ENCODE measurements at regions not wholly inside any gene's neighbourhood (a gene's known extent, or its start where the extent isn't known, plus 50 kb on each side); places are given as distances from the start of the nearest gene placed in this dataset.

- TF ChIP-seq ZNF134 (CRISPR knock-in tag; conservative IDR thresholded peaks at IDR 0.05) (0 out of 2 replicates have a peak, but pooled peaks have one; percentile 12), ARID1B (IDR thresholded peaks at IDR 0.05) (0 out of 2 replicates have a peak, but pooled peaks have one; percentile 24), EP400 (IDR thresholded peaks at IDR 0.05) (0 out of 2 replicates have a peak, but pooled peaks have one; percentile 17), HDGF (IDR thresholded peaks at IDR 0.05) (no peak), DACH1 (IDR thresholded peaks at IDR 0.05; ENCODE audit: partially characterized antibody) (no peak), GMEB1 (CRISPR knock-in tag; IDR thresholded peaks at IDR 0.05) (no peak), NCOA2 (IDR thresholded peaks at IDR 0.05; ENCODE audit: partially characterized antibody in 2 of 2) (no peak), ZNF263 (CRISPR knock-in tag; IDR thresholded peaks at IDR 0.05; ENCODE audit: borderline replicate concordance) (no peak), TGIF2 (CRISPR knock-in tag; IDR thresholded peaks at IDR 0.05) (no peak), TOE1 (IDR thresholded peaks at IDR 0.05; ENCODE audit: borderline replicate concordance) (no peak), TOE1 (CRISPR knock-in tag; IDR thresholded peaks at IDR 0.05; ENCODE audit: borderline replicate concordance, low read depth) (no peak), LARP7 (IDR thresholded peaks at IDR 0.05) (no peak), CCNT2 (IDR thresholded peaks at IDR 0.05; ENCODE audit: borderline replicate concordance, extremely low read depth, insufficient read length, low read depth, low read length) (no peak), PBX2 (CRISPR knock-in tag; IDR thresholded peaks at IDR 0.05; ENCODE audit: low read depth) (no peak), PBX2 (tag; conservative IDR thresholded peaks at IDR 0.05; ENCODE audit: low read depth) (peak; percentile 79), UBTF (IDR thresholded peaks at IDR 0.05; ENCODE audit: borderline replicate concordance in 1 of 2, low read depth in 2 of 2, low read length in 2 of 2) (no peak), BCOR (IDR thresholded peaks at IDR 0.05) (no peak)
Measured at GRCh38 chr6:43901733-43902230, 131.8 kb downstream of the VEGFA start (continued).

Data from K562 (cell line).